AG09309 (cell line): ENCODE measurements at regions not wholly inside any gene's neighbourhood (a gene's known extent, or its start where the extent isn't known, plus 50 kb on each side); places are given as distances from the start of the nearest gene placed in this dataset.

Source experiments
- DNase-seq: peaks from one replicate; pipeline ENCODE4 v3.0.0-alpha.2; 2010; ENCODE audit warnings: low read depth
- H3K4me3 ChIP-seq: 2 replicates; pipeline ENCODE4 v1.5.1; 2011; ENCODE audit warnings: mild to moderate bottlenecking, low read depth, low read length, moderate library complexity; ENCODE audit not compliant: control insufficient read depth
- TF ChIP-seq, protein P1 (sequence below): IDR thresholded peaks from 2 replicates; pipeline ENCODE4 v1.5.1; 2011; ENCODE audit warnings: mild to moderate bottlenecking, low read depth, low read length, inconsistent platforms; ENCODE audit not compliant: insufficient read depth, control insufficient read depth; ENCODE audit errors: missing control alignments

DNA sequence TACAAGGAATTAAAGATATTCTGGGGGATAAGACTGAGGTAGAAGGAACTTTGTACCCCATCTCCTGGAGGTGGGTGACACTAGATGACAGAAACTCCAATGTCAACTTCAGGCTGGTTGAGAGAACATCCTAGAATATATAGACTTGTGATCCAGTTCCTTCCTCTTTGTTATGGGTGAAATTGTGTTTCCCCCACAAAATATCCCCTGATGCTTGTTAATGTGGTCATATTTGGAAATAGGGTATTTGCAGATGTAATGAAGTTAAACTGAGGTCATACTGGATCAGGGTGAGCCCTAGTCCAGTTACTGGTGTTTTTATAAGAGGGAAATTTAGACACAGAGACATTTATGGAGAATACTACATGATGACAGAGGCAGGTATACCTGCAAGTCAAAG is 114.0 kb upstream of the NAMPT start:
- no peak overlapping the region for H3K4me3 ChIP-seq
- DNase-seq, result no peak
- TF ChIP-seq, protein P1, sequence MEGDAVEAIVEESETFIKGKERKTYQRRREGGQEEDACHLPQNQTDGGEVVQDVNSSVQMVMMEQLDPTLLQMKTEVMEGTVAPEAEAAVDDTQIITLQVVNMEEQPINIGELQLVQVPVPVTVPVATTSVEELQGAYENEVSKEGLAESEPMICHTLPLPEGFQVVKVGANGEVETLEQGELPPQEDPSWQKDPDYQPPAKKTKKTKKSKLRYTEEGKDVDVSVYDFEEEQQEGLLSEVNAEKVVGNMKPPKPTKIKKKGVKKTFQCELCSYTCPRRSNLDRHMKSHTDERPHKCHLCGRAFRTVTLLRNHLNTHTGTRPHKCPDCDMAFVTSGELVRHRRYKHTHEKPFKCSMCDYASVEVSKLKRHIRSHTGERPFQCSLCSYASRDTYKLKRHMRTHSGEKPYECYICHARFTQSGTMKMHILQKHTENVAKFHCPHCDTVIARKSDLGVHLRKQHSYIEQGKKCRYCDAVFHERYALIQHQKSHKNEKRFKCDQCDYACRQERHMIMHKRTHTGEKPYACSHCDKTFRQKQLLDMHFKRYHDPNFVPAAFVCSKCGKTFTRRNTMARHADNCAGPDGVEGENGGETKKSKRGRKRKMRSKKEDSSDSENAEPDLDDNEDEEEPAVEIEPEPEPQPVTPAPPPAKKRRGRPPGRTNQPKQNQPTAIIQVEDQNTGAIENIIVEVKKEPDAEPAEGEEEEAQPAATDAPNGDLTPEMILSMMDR, result no peak

DNA sequence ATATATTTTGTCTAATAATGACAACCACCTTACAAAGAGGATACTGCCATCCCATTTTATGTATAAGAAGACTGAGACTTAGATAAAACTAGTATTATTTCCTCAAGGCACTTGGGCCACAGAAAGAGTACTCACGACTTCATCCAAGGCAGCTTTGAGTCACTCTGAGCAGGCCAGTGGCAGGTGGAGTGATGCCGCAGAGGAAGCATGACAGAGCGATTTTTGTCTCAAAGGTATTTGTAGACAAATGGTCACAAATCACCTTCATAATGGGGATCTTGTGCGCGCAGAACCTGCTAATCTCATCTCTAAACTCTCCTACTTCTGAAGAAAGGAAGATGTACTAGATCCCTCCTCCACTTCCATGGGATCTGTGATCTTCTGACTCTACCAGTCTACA is 113.2 kb upstream of the NAMPT start:
- TF ChIP-seq, protein P1, result no peak
- DNase-seq, result no peak
- no peak overlapping the region for H3K4me3 ChIP-seq

GRCh38 chr7:106394526-106394925 is 109.7 kb upstream of the NAMPT start:
- no peak for DNase-seq
- H3K4me3 ChIP-seq, result no peak overlapping the region
- TF ChIP-seq, protein P1, result no peak

DNA sequence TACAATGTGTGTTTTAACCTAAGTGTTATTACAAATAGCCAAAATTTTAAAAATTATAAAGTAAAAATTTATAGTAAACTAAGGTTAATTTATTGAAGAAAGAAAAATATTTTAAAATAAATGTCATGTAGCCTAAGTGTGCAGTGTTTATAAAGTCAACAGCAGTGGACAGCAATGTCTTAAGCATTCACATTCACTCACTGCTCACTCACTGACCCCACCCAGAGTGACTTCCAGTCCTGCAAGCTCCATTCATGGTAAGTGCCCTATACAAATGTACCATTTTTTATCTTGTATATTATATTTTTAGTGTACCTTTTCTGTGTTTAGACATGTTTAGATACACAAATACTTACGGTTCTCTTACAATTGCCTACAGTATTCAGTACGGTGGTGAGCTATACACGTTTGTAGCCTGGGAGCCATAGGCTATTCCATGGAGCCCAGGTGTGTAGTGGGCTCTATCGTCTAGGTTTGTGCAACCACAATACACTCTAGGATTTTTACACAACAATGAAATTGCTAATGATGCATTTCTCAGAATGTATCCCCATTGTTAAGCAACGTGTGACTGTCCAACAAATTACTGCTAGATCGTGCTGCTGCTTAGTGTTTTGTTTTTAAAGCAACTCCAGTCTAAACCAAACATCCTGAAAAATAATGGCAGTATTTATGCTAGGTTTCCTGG is 108.9 kb upstream of the NAMPT start:
- no peak for DNase-seq
- H3K4me3 ChIP-seq, result no peak overlapping the region
- TF ChIP-seq, protein P1, result no peak

- TF ChIP-seq, protein P1, result no peak
- DNase-seq, result no peak
- H3K4me3 ChIP-seq, result no peak overlapping the region
Observed at GRCh38 chr7:106392590-106392989, 107.8 kb upstream of the NAMPT start.

DNA sequence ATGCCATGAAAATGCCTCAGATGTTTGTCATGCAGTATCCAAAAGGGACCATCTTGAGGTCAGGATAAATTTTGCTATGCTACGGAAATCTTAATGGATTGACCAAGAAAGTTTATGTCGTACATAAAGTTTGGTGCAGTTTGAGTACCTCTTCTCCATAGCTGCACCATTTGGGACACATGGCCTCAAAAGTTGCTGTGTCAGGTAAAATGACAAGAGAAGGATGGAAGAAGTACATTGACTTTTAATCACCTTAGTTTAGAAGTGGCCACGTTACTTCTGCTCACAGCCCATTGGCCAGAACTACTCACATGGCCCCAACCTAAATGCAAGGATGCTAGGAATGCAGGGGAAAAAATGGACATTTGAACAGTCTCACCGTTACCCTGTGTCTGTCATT is 107.4 kb upstream of the NAMPT start:
- no peak overlapping the region for H3K4me3 ChIP-seq
- TF ChIP-seq, protein P1, result no peak

More for the DNA sequence above, 107.4 kb upstream of the NAMPT start:
- DNase-seq, result no peak
